HCT116 (cell line): ENCODE measurements at regions not wholly inside any gene's neighbourhood (a gene's known extent, or its start where the extent isn't known, plus 50 kb on each side); places are given as distances from the start of the nearest gene placed in this dataset.

Source experiments
- ATAC-seq: fragments of 200-7000 bp; cut with Tn5 transposase; 2 replicates; pipeline ENCODE4 v1.9.1; 2020; ENCODE audit warnings: mild to moderate bottlenecking, moderate library complexity
- BruUV-seq: library from RNA; stranded (reverse); fragments of 400-500 nt; replicated peaks from 2 replicates; lab custom pipeline; 2021; lab: Mats Ljungman, UMichigan
- CTCF ChIA-PET: fragments of 300-600 bp; sonication (Branson Sonifier 250); formaldehyde crosslinking; loops from one replicate; lab custom pipeline; 2021; ENCODE audit warnings: antibody characterized with exemption; lab: Charles Lee
- POLR2A ChIA-PET: fragments of 300-600, 350-600 bp; sonication (Branson Sonifier 250); formaldehyde crosslinking; loops from one replicate; lab custom pipeline; 2021; ENCODE audit warnings: antibody characterized with exemption; lab: Charles Lee
- RAD21 ChIA-PET, 2 experiments: fragments of 300-600 bp; sonication (Branson Sonifier 250); formaldehyde crosslinking; loops; one replicate each; lab custom pipeline; 2023; ENCODE audit warnings: low total read pairs in 2 of 2; ENCODE audit not compliant: uncharacterized antibody in 2 of 2, unreplicated experiment in 2 of 2, low non-redundant PET in 1 of 2; lab: Charles Lee
- DNase-seq: peaks from one replicate; pipeline ENCODE4 v3.0.0-alpha.2; 2010; ENCODE audit warnings: low read depth, low spot score
- H2AFZ ChIP-seq: fragments of 200-600 bp; shearing (Covaris generic), sonication (generic); 2 replicates; pipeline ENCODE4 v1.6.1; 2017; ENCODE audit warnings: low read depth, mixed run types, mixed read lengths, antibody characterized with exemption, low read length; ENCODE audit not compliant: poor library complexity, severe bottlenecking
- H3K27ac ChIP-seq: 2 replicates; pipeline ENCODE4 v1.5.1; 2012; ENCODE audit warnings: low read depth, low read length
- H3K27me3 ChIP-seq: fragments of 200-600 bp; sonication (generic); 2 replicates; pipeline ENCODE4 v1.6.1; 2016; ENCODE audit warnings: mixed run types, low read length, mixed read lengths; ENCODE audit not compliant: insufficient read depth
- H3K36me3 ChIP-seq, 2 experiments: fragments of 200-500 bp in 1 of 2; fragments of 200-600 bp in 1 of 2; sonication (Bioruptor generic) in 1 of 2; sonication (generic) in 1 of 2; 2 replicates each; pipeline versions ENCODE4 v1.5.1 to v1.6.1; 2014 to 2016; ENCODE audit warnings: low read length in 2 of 2, inconsistent platforms in 1 of 2, mixed read lengths in 1 of 2, mixed run types in 1 of 2; ENCODE audit not compliant: insufficient read depth in 2 of 2, control insufficient read depth in 1 of 2
- H3K4me1 ChIP-seq, 2 experiments: fragments of 200-600 bp in 1 of 2; sonication (generic) in 1 of 2; 2 replicates each; pipeline versions ENCODE4 v1.5.1 to v1.6.1; 2012 to 2017; ENCODE audit warnings: low read length in 2 of 2, inconsistent platforms in 1 of 2, mild to moderate bottlenecking in 1 of 2, mixed read lengths in 1 of 2, mixed run types in 1 of 2, moderate library complexity in 1 of 2; ENCODE audit not compliant: insufficient read depth in 2 of 2, control insufficient read depth in 1 of 2
- H3K4me2 ChIP-seq: fragments of 200-600 bp; sonication (generic); 2 replicates; pipeline ENCODE4 v1.6.1; 2017; ENCODE audit warnings: mixed run types, low read length, mixed read lengths
- H3K4me3 ChIP-seq, 2 experiments: fragments of 200-600 bp in 1 of 2; sonication (generic) in 1 of 2; replicated peaks in 1 of 2; 2 replicates each; pipeline ENCODE4 v1.5.1; 2011 to 2016; ENCODE audit warnings: low read length in 2 of 2, control low read depth in 1 of 2, low read depth in 1 of 2, mild to moderate bottlenecking in 1 of 2, mixed read lengths in 1 of 2, mixed run types in 1 of 2
- H3K79me2 ChIP-seq: fragments of 200-600 bp; sonication (generic); 2 replicates; pipeline ENCODE4 v1.6.1; 2017; ENCODE audit warnings: mild to moderate bottlenecking, mixed run types, low read length, moderate library complexity, mixed read lengths; ENCODE audit not compliant: insufficient read depth
- H3K9ac ChIP-seq: fragments of 200-600 bp; sonication (generic); 2 replicates; pipeline ENCODE4 v1.6.1; 2016; ENCODE audit warnings: low read length, mixed read lengths
- H3K9me2 ChIP-seq: fragments of 200-600 bp; sonication (generic), shearing (Covaris generic); 2 replicates; pipeline ENCODE4 v1.6.1; 2017; ENCODE audit warnings: mixed run types, mild to moderate bottlenecking, moderate library complexity; ENCODE audit not compliant: insufficient read depth
- H3K9me3 ChIP-seq, 2 experiments: fragments of 200-500 bp in 1 of 2; fragments of 200-600 bp in 1 of 2; sonication (Bioruptor generic) in 1 of 2; sonication (generic) in 1 of 2; 2 replicates each; pipeline ENCODE4 v1.6.1; 2014 to 2017; ENCODE audit warnings: low read length in 2 of 2, mixed read lengths in 2 of 2, inconsistent platforms in 1 of 2, low read depth in 1 of 2, mild to moderate bottlenecking in 1 of 2, mixed run types in 1 of 2, moderate library complexity in 1 of 2; ENCODE audit not compliant: control insufficient read depth in 1 of 2, insufficient read depth in 1 of 2
- H4K20me1 ChIP-seq: fragments of 200-600 bp; sonication (generic), shearing (Covaris generic); 2 replicates; pipeline ENCODE4 v1.6.1; 2017; ENCODE audit warnings: mixed run types, mild to moderate bottlenecking, moderate library complexity; ENCODE audit not compliant: insufficient read depth
- CBX3 ChIP-seq: IDR thresholded peaks from 2 replicates; pipeline ENCODE4 v1.6.1; 2012; ENCODE audit warnings: low read depth
- EGR1 ChIP-seq: IDR thresholded peaks from 2 replicates; pipeline ENCODE4 v1.6.1; 2012; ENCODE audit warnings: low read depth
- EZH2 ChIP-seq: fragments of 200-600 bp; sonication (generic); IDR thresholded peaks from 2 replicates; pipeline ENCODE4 v1.6.1; 2017; ENCODE audit warnings: antibody characterized with exemption, mixed run types
- EZH2phosphoT487 ChIP-seq: fragments of 200-600 bp; IDR thresholded peaks from 2 replicates; pipeline ENCODE4 v1.6.1; 2018; ENCODE audit warnings: antibody characterized with exemption, borderline replicate concordance
- JUND ChIP-seq: IDR thresholded peaks from 2 replicates; pipeline ENCODE4 v1.6.1; 2012
- MAX ChIP-seq: IDR thresholded peaks from 2 replicates; pipeline ENCODE4 v1.6.1; 2012
- POLR2A ChIP-seq: IDR thresholded peaks from 2 replicates; pipeline ENCODE4 v1.7.0; 2011; ENCODE audit warnings: borderline replicate concordance; ENCODE audit not compliant: insufficient read depth, insufficient read length; ENCODE audit errors: extremely low read depth
- RAD21 ChIP-seq: IDR thresholded peaks from 2 replicates; pipeline ENCODE4 v1.6.1; 2012; ENCODE audit warnings: low read depth, mild to moderate bottlenecking
- SIN3A ChIP-seq: IDR thresholded peaks from 2 replicates; pipeline ENCODE4 v1.6.1; 2012; ENCODE audit warnings: low read depth
- SRF ChIP-seq: IDR thresholded peaks from 2 replicates; pipeline ENCODE4 v1.6.1; 2012; ENCODE audit warnings: low read depth
- TCF7L2 ChIP-seq: IDR thresholded peaks from 2 replicates; pipeline ENCODE4 v1.7.0; 2011; ENCODE audit warnings: borderline replicate concordance, inconsistent platforms; ENCODE audit not compliant: insufficient read depth, insufficient read length; ENCODE audit errors: extremely low read depth
- ZFX ChIP-seq: fragments of 450-650 bp; IDR thresholded peaks from 2 replicates; pipeline ENCODE4 v1.6.1; 2017
- ZNF274 ChIP-seq: fragments of 200-500 bp; sonication (Bioruptor generic); IDR thresholded peaks from 2 replicates; pipeline ENCODE4 v1.6.1; 2014; ENCODE audit warnings: mild to moderate bottlenecking, low read depth, low read length, inconsistent platforms
- intact Hi-C: fragments of 100-400 bp; cut with micrococcal nuclease; formaldehyde crosslinking; loops from 2 replicates; pipeline ENCODE4 v1.10.0; 2022
- TF ChIP-seq, protein P1 (sequence below): IDR thresholded peaks from 2 replicates; pipeline ENCODE4 v1.6.1; 2012
- TF ChIP-seq, protein P2 (sequence below): IDR thresholded peaks from 2 replicates; pipeline ENCODE4 v1.6.1; 2012; ENCODE audit warnings: low read depth

- ChIA-PET CTCF (no interaction called here), POLR2A (no interaction called here), RAD21 (no interaction called here)
- H3K4me2 ChIP-seq: no peak overlapping the region
- no peaks in the 10 kb centered on the region for H3K9me2 ChIP-seq
- DNase-seq (no peak), ATAC-seq (no peak)
- H3K9me3 ChIP-seq: no peaks in the 10 kb centered on the region
- peaks cover 20 to 30% of the 10 kb centered on the region in 2 experiments for H3K4me1 ChIP-seq
- H3K27ac ChIP-seq: no peak overlapping the region
- TF ChIP-seq ZNF274: no peak
- H3K36me3 ChIP-seq: no peaks in the 10 kb centered on the region
- no peaks in the 10 kb centered on the region for H4K20me1 ChIP-seq
- no peaks in the 10 kb centered on the region for H3K27me3 ChIP-seq
- no TSS peak for BruUV-seq
- H3K79me2 ChIP-seq: no peaks in the 10 kb centered on the region
- no peak overlapping the region for H3K9ac ChIP-seq
- H2AFZ ChIP-seq: peak overlapping the region; percentile 0
- intact Hi-C loops: no loop called here
- H3K4me3 ChIP-seq: no peak overlapping the region
Measured at GRCh38 chr1:244319283-244320132, 132.2 kb downstream of the ADSS2 start.

DNA sequence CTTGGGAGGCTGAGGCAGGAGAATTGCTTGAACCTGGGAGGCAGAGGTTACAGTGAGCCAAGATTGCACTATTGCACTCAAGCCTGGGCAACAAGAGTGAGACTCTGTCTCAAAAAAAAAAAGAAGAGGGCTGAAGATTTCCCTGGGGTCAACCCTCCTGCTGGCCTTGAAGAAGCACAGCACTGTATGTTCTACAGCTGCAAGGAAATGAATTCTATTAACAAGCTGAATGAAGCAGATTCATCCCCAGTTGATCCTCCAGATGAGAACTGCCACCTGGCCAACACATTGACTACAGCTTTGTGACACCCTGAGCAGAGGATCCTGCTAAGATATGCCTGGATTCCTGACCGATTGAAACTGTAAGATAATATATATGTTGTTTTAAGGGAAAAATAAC lies 129.5 kb downstream of the ADSS2 start:
- intact Hi-C loops: no loop called here
- TF ChIP-seq ZFX (no peak), JUND (no peak), EGR1 (no peak), MAX (no peak), ZNF274 (no peak), EZH2 (no peak), SIN3A (no peak), TCF7L2 (no peak), CBX3 (no peak), POLR2A (no peak), RAD21 (no peak), SRF (no peak), EZH2phosphoT487 (no peak)
- TF ChIP-seq, protein P1, sequence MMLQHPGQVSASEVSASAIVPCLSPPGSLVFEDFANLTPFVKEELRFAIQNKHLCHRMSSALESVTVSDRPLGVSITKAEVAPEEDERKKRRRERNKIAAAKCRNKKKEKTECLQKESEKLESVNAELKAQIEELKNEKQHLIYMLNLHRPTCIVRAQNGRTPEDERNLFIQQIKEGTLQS: no peak
- TF ChIP-seq, protein P2, sequence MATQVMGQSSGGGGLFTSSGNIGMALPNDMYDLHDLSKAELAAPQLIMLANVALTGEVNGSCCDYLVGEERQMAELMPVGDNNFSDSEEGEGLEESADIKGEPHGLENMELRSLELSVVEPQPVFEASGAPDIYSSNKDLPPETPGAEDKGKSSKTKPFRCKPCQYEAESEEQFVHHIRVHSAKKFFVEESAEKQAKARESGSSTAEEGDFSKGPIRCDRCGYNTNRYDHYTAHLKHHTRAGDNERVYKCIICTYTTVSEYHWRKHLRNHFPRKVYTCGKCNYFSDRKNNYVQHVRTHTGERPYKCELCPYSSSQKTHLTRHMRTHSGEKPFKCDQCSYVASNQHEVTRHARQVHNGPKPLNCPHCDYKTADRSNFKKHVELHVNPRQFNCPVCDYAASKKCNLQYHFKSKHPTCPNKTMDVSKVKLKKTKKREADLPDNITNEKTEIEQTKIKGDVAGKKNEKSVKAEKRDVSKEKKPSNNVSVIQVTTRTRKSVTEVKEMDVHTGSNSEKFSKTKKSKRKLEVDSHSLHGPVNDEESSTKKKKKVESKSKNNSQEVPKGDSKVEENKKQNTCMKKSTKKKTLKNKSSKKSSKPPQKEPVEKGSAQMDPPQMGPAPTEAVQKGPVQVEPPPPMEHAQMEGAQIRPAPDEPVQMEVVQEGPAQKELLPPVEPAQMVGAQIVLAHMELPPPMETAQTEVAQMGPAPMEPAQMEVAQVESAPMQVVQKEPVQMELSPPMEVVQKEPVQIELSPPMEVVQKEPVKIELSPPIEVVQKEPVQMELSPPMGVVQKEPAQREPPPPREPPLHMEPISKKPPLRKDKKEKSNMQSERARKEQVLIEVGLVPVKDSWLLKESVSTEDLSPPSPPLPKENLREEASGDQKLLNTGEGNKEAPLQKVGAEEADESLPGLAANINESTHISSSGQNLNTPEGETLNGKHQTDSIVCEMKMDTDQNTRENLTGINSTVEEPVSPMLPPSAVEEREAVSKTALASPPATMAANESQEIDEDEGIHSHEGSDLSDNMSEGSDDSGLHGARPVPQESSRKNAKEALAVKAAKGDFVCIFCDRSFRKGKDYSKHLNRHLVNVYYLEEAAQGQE: no peak
- Histone ChIP-seq H3K4me3 (peak overlapping the region in 1 of 2 experiments; percentile 44; a peak in 1 of 4 replicates), H3K4me1 (peaks cover 20 to 52% of the 10 kb centered on the region in 2 experiments), H3K9me2 (no peaks in the 10 kb centered on the region), H3K79me2 (no peaks in the 10 kb centered on the region), H4K20me1 (no peaks in the 10 kb centered on the region), H3K27ac (peak overlapping the region; percentile 83), H3K9ac (peak overlapping the region; percentile 54), H3K36me3 (no peaks in the 10 kb centered on the region), H3K4me2 (peak overlapping the region; percentile 76), H3K27me3 (no peaks in the 10 kb centered on the region), H2AFZ (peak overlapping the region; percentile 87), H3K9me3 (no peaks in the 10 kb centered on the region)
- BruUV-seq: no TSS peak
- ChIA-PET CTCF (interaction anchor here (1.0 kb wide), 1 partner anchor 23 kb away, joined by 4 read pairs; no protein-coding TSS in a partner anchor), POLR2A (no interaction called here), RAD21 (interaction anchor here in 1 of 2 experiments (0.6 kb wide), 1 partner anchor 19 kb away, joined by 3 read pairs; no protein-coding TSS in a partner anchor)
- ATAC-seq (peak; percentile 39), DNase-seq (no peak)
